HFFc6 (cell line): ENCODE measurements at regions not wholly inside any gene's neighbourhood (a gene's known extent, or its start where the extent isn't known, plus 50 kb on each side); places are given as distances from the start of the nearest gene placed in this dataset.

Experiments used
- DNase-seq: peaks from one replicate; pipeline ENCODE4 v3.0.0-alpha.2; 2018
- H3K27ac Mint-ChIP-seq: 2 replicates; pipeline ENCODE4 v1.8.0; 2020; ENCODE audit warnings: mild to moderate bottlenecking, mixed read lengths
- H3K27me3 Mint-ChIP-seq: 2 replicates; pipeline ENCODE4 v1.8.0; 2021; ENCODE audit warnings: mild to moderate bottlenecking, moderate library complexity, mixed read lengths; ENCODE audit not compliant: insufficient read depth
- H3K36me3 Mint-ChIP-seq: 2 replicates; pipeline ENCODE4 v1.8.0; 2021; ENCODE audit warnings: low read depth, mixed read lengths
- H3K4me1 Mint-ChIP-seq: 2 replicates; pipeline ENCODE4 v1.8.0; 2020; ENCODE audit warnings: low read depth, mixed read lengths
- H3K4me3 Mint-ChIP-seq: 2 replicates; pipeline ENCODE4 v1.8.0; 2020; ENCODE audit warnings: mild to moderate bottlenecking, moderate library complexity, mixed read lengths
- H3K9me3 Mint-ChIP-seq: 2 replicates; pipeline ENCODE4 v1.8.0; 2020; ENCODE audit warnings: mild to moderate bottlenecking, mixed read lengths
- TF ChIP-seq, protein P1 (sequence below): fragments of 200-600 bp; sonication (generic); IDR thresholded peaks from 2 replicates; pipeline ENCODE4 v1.5.0; 2021; ENCODE audit warnings: antibody characterized with exemption, mild to moderate bottlenecking

DNA sequence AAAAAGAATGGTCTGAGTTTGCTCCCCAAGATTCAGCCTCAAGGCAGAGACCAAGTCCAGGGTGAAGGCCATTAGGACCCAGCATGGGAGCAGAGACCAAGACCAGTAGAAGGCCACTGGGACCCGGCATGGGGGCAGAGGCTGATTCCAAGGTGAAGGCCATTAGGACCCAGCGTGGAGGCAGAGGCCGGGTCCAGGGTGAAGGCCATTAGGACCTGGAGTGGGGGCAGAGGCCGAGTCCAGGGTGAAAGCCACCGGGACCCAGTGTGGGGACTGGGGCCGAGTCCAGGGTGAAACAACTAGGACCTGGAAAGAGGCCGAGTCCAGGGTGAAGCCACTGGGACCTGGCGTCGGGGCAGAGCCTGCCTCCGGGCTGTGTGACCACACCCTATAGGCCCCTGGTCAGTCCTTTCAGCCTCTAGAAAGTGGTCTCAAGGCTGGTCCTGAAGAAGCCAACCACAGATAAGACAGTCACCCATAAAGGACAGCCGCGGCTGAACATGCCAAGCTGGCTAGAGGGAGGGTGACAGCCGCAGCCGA lies 113.8 kb upstream of the SALL3 start:
- Mint-ChIP-seq H3K36me3 (peaks cover 7% of the 10 kb centered on the region), H3K9me3 (peaks cover 56% of the 10 kb centered on the region), H3K4me3 (no peak overlapping the region), H3K27me3 (no peaks in the 10 kb centered on the region; the same call in 1 of the 2 replicates), H3K27ac (no peak overlapping the region), H3K4me1 (no peaks in the 10 kb centered on the region)
- no peak for DNase-seq
- TF ChIP-seq, protein P1, sequence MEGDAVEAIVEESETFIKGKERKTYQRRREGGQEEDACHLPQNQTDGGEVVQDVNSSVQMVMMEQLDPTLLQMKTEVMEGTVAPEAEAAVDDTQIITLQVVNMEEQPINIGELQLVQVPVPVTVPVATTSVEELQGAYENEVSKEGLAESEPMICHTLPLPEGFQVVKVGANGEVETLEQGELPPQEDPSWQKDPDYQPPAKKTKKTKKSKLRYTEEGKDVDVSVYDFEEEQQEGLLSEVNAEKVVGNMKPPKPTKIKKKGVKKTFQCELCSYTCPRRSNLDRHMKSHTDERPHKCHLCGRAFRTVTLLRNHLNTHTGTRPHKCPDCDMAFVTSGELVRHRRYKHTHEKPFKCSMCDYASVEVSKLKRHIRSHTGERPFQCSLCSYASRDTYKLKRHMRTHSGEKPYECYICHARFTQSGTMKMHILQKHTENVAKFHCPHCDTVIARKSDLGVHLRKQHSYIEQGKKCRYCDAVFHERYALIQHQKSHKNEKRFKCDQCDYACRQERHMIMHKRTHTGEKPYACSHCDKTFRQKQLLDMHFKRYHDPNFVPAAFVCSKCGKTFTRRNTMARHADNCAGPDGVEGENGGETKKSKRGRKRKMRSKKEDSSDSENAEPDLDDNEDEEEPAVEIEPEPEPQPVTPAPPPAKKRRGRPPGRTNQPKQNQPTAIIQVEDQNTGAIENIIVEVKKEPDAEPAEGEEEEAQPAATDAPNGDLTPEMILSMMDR = no peak

DNA sequence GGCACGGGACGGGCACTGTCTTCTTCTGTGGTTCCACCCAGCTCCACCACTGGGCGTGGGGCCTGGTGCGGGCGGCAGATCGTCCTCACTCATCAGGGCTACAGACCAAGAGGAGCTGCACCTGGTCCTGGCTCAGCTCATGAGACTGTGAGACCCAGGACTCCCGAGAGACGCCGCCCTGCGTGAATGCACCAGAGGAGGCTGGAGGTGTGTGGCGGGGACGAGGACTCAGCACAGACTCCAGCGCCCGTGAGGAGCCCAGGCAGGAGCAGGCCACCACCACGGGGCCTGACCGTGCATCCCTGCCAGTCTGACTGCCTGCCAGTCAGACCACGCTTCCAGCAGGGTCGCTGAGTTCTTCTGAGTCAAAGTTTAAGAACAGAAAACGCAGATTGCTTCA lies 112.5 kb upstream of the SALL3 start:
- H3K9me3 Mint-ChIP-seq = peaks cover 44% of the 10 kb centered on the region
- TF ChIP-seq, protein P1 = no peak
- H3K4me1 Mint-ChIP-seq = no peaks in the 10 kb centered on the region
- no peak overlapping the region for H3K4me3 Mint-ChIP-seq
- DNase-seq = no peak
- 0 out of 2 replicates have a peak, but pooled peaks cover under 1% of the 10 kb centered on the region for H3K36me3 Mint-ChIP-seq
- H3K27me3 Mint-ChIP-seq = no peaks in the 10 kb centered on the region; the same call in 1 of the 2 replicates
- H3K27ac Mint-ChIP-seq = no peak overlapping the region

DNA sequence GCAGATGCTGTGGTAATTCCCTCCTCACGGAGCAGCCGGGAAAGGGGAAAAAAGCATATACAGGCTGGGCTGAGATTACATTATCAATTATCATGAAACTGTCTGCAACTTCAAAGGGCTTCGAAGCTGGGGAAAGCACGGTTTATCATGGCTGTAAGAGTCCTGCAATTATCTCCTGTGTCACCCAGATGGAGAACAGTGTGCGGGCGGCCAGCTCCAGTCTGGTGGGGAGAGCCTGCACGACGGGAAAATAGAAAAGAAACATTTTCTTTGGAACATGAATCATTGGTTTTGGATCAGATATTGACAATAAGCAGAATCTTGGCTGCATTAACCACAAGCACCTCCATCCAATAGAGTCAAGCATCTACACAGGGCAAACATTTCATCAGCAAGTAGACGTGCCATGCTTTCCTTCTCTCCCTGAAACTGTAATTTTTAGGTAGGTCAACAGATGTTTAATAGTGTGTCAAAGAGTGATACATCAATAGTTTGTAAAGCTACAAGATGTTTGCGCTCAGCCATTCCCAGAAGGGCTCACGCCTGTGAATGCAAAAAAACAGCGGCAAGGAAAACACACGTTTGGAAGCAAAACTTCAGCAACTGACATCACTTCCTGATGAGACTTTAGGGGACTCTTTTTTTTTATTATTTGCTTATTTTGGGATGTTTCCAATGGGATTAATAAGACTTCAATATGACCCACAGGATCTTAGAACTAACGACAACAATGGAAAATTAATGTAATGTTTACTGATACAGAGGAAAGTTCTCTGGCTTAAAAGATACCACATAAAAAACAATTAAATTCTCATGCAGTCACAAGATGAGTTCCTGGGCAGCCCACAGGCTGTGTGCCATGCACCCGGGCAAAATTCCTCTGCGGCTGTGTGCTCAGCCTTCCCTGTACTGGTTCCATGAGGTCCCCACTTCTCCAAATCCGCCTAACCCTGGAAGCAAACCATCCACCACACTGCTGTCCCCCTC lies 111.0 kb upstream of the SALL3 start:
- Mint-ChIP-seq H3K27ac (no peak overlapping the region), H3K27me3 (peaks cover 2% of the 10 kb centered on the region), H3K4me1 (no peaks in the 10 kb centered on the region), H3K36me3 (no peaks in the 10 kb centered on the region), H3K4me3 (no peak overlapping the region), H3K9me3 (peaks cover 29% of the 10 kb centered on the region)
- no peak for DNase-seq
- TF ChIP-seq, protein P1 = no peak

- Mint-ChIP-seq H3K27me3 (peaks cover 2% of the 10 kb centered on the region), H3K9me3 (peaks cover 11% of the 10 kb centered on the region), H3K4me1 (no peaks in the 10 kb centered on the region), H3K4me3 (no peak overlapping the region), H3K36me3 (no peaks in the 10 kb centered on the region), H3K27ac (no peak overlapping the region)
- DNase-seq = no peak
- TF ChIP-seq, protein P1 = no peak
Observed at GRCh38 chr18:78871618-78872017, 108.0 kb upstream of the SALL3 start.

DNA sequence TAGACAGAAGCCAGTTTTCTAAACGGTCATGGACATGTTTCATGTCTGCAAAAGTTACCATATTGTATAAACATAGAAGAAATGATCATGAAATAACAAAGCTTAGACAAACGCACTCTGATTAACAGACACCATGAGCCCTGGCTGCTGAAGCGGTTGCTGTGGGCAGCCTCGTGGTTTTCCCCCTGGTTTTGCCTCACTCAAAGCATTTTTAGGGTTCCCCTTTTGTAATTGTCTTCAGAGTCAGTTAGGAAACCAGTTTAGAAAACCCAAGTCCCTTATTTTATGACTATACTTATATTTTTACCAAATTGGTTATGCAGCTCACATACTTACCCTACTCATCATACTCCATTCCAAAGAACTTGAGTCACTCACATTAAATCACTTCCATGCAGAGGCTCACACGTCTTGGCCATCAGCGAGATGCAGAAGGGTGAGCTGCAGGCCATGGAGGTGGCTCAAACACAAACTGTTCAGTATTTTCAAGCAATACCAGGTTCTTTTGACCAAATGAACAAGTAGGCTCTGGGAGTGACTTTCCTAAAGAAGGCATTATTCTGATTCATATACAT lies 105.6 kb upstream of the SALL3 start:
- DNase-seq = peak; percentile 21

More for the DNA sequence above, 105.6 kb upstream of the SALL3 start:
- peaks cover 7% of the 10 kb centered on the region; the same call in 1 of the 2 replicates for H3K36me3 Mint-ChIP-seq
- H3K27me3 Mint-ChIP-seq = peaks cover 2% of the 10 kb centered on the region
- H3K9me3 Mint-ChIP-seq = peaks cover 30% of the 10 kb centered on the region
- no peak overlapping the region for H3K27ac Mint-ChIP-seq
- no peak overlapping the region for H3K4me3 Mint-ChIP-seq
- no peaks in the 10 kb centered on the region for H3K4me1 Mint-ChIP-seq
- TF ChIP-seq, protein P1 = no peak
